SK-N-SH (cell line): ENCODE measurements at regions not wholly inside any gene's neighbourhood (a gene's known extent, or its start where the extent isn't known, plus 50 kb on each side); places are given as distances from the start of the nearest gene placed in this dataset.

Experiments used
- CTCF ChIA-PET: fragments of 300-600, 350-600 bp; formaldehyde crosslinking; extraction: SDS; loops from one replicate; lab custom pipeline; 2021; lab: Yijun Ruan, JAX
- POLR2A ChIA-PET: fragments of 350-600 bp; sonication (Branson Sonifier 250); formaldehyde crosslinking; extraction: SDS; loops from one replicate; lab custom pipeline; 2020; ENCODE audit warnings: antibody characterized with exemption, inconsistent platforms; lab: Yijun Ruan, JAX
- DNase-seq: peaks from one replicate; pipeline ENCODE4 v3.0.0; 2012
- H2AFZ ChIP-seq: fragments of 200-600 bp; sonication (generic); 2 replicates; pipeline ENCODE4 v1.8.1; 2016; ENCODE audit warnings: antibody characterized with exemption, mild to moderate bottlenecking, low read depth
- H3F3A ChIP-seq: fragments of 200-600 bp; sonication (generic); replicated peaks from 2 replicates; pipeline ENCODE3; 2016; ENCODE audit warnings: antibody characterized with exemption, mild to moderate bottlenecking; ENCODE audit not compliant: insufficient read depth
- H3K27ac ChIP-seq, 2 experiments: fragments of 200-500 bp in 1 of 2; fragments of 200-600 bp in 1 of 2; sonication (Bioruptor generic) in 1 of 2; sonication (generic), shearing (Covaris generic) in 1 of 2; 2 replicates each; pipeline versions ENCODE4 v1.5.1 to v1.6.1; 2014 to 2016; ENCODE audit warnings: low read depth in 2 of 2, inconsistent platforms in 1 of 2, low read length in 1 of 2, mild to moderate bottlenecking in 1 of 2, mixed read lengths in 1 of 2
- H3K27me3 ChIP-seq: fragments of 200-600 bp; sonication (generic), shearing (Covaris generic); 2 replicates; pipeline ENCODE4 v1.6.1; 2016; ENCODE audit warnings: mixed run types; ENCODE audit not compliant: insufficient read depth
- H3K36me3 ChIP-seq, 2 experiments: fragments of 200-500 bp in 1 of 2; fragments of 200-600 bp in 1 of 2; sonication (Bioruptor generic) in 1 of 2; sonication (generic) in 1 of 2; replicated peaks in 1 of 2; 2 replicates each; pipeline versions ENCODE3 to v1.5.1; 2014 to 2016; ENCODE audit warnings: low read length in 1 of 2, mild to moderate bottlenecking in 1 of 2; ENCODE audit not compliant: insufficient read depth in 2 of 2, control insufficient read depth in 1 of 2
- H3K4me1 ChIP-seq, 2 experiments: fragments of 200-500 bp in 1 of 2; fragments of 200-600 bp in 1 of 2; sonication (Bioruptor generic) in 1 of 2; sonication (generic), shearing (Covaris generic) in 1 of 2; 2 replicates each; pipeline versions ENCODE4 v1.5.1 to v1.6.1; 2014 to 2016; ENCODE audit warnings: low read depth in 1 of 2, low read length in 1 of 2, mixed run types in 1 of 2; ENCODE audit not compliant: insufficient read depth in 2 of 2, control insufficient read depth in 1 of 2
- H3K4me2 ChIP-seq: fragments of 200-600 bp; sonication (generic), shearing (Covaris generic); 2 replicates; pipeline ENCODE4 v1.6.1; 2017; ENCODE audit warnings: mixed run types
- H3K4me3 ChIP-seq, 2 experiments: fragments of 200-500 bp in 1 of 2; fragments of 200-600 bp in 1 of 2; sonication (Bioruptor generic) in 1 of 2; sonication (generic), shearing (Covaris generic) in 1 of 2; 2 replicates each; pipeline versions ENCODE4 v1.5.1 to v1.8.1; 2014 to 2016; ENCODE audit warnings: low read depth in 2 of 2, inconsistent platforms in 1 of 2, low read length in 1 of 2, mild to moderate bottlenecking in 1 of 2, mixed read lengths in 1 of 2, moderate library complexity in 1 of 2
- H3K79me2 ChIP-seq: fragments of 200-600 bp; sonication (generic); 2 replicates; pipeline ENCODE4 v1.8.1; 2017; ENCODE audit warnings: mild to moderate bottlenecking; ENCODE audit not compliant: insufficient read depth
- H3K9ac ChIP-seq: fragments of 200-600 bp; sonication (generic); 2 replicates; pipeline ENCODE4 v1.6.1; 2017; ENCODE audit warnings: mixed run types
- H3K9me2 ChIP-seq: fragments of 200-600 bp; sonication (generic); 2 replicates; pipeline ENCODE4 v1.6.1; 2017; ENCODE audit warnings: mixed run types
- H3K9me3 ChIP-seq: fragments of 200-600 bp; sonication (generic); 2 replicates; pipeline ENCODE4 v1.6.1; 2017; ENCODE audit warnings: mixed run types, mild to moderate bottlenecking, moderate library complexity
- H4K20me1 ChIP-seq: fragments of 200-600 bp; sonication (generic); 2 replicates; pipeline ENCODE4 v1.6.1; 2017; ENCODE audit warnings: mild to moderate bottlenecking, mixed run types; ENCODE audit not compliant: insufficient read depth
- CTCF ChIP-seq: fragments of 200-600 bp; sonication (generic); IDR thresholded peaks from 2 replicates; pipeline ENCODE4 v1.6.1; 2017; ENCODE audit warnings: antibody characterized with exemption, mild to moderate bottlenecking, moderate library complexity
- ELF1 ChIP-seq: IDR thresholded peaks from 2 replicates; pipeline ENCODE4 v1.4.0; 2012
- FOXJ3 ChIP-seq: sonication (generic); formaldehyde crosslinking; IDR thresholded peaks from 2 replicates; pipeline ENCODE4 v1.5.1; 2020; ENCODE audit warnings: mild to moderate bottlenecking, missing genetic modification reagents
- FOXM1 ChIP-seq: IDR thresholded peaks from 2 replicates; pipeline ENCODE4 v1.4.0; 2012; ENCODE audit warnings: low read depth, mild to moderate bottlenecking
- IRF3 ChIP-seq: fragments of 150-350 bp; IDR thresholded peaks from 2 replicates; pipeline ENCODE4 v1.6.1; 2016; ENCODE audit warnings: mild to moderate bottlenecking, low read depth, low read length
- JUND ChIP-seq: IDR thresholded peaks from 2 replicates; pipeline ENCODE4 v1.4.0; 2012
- MXI1 ChIP-seq: IDR thresholded peaks from 2 replicates; pipeline ENCODE4 v1.6.1; 2012; ENCODE audit warnings: mild to moderate bottlenecking, low read depth, low read length, improper control_type of control experiment
- RAD21 ChIP-seq: IDR thresholded peaks from 2 replicates; pipeline ENCODE4 v1.6.1; 2012; ENCODE audit warnings: mild to moderate bottlenecking, low read length
- RCOR1 ChIP-seq: fragments of 150-350 bp; IDR thresholded peaks from 2 replicates; pipeline ENCODE4 v1.6.1; 2017; ENCODE audit warnings: antibody characterized with exemption, low read length
- REST ChIP-seq: IDR thresholded peaks from 2 replicates; pipeline ENCODE4 v1.6.1; 2012; ENCODE audit warnings: mild to moderate bottlenecking, low read depth, low read length, moderate library complexity
- RXRA ChIP-seq: IDR thresholded peaks from 2 replicates; pipeline ENCODE4 v1.4.0; 2012; ENCODE audit warnings: low read depth, mild to moderate bottlenecking, borderline replicate concordance
- SIN3A ChIP-seq: IDR thresholded peaks from 2 replicates; pipeline ENCODE4 v1.6.1; 2012; ENCODE audit warnings: low read depth, mild to moderate bottlenecking, low read length, moderate library complexity, borderline replicate concordance
- TAF1 ChIP-seq: IDR thresholded peaks from 2 replicates; pipeline ENCODE4 v1.6.1; 2012; ENCODE audit warnings: low read depth, mild to moderate bottlenecking, low read length, moderate library complexity, borderline replicate concordance
- TCF12 ChIP-seq: IDR thresholded peaks from 2 replicates; pipeline ENCODE4 v1.4.0; 2012
- TEAD4 ChIP-seq: IDR thresholded peaks from 2 replicates; pipeline ENCODE4 v1.4.0; 2012; ENCODE audit warnings: mild to moderate bottlenecking, borderline replicate concordance; ENCODE audit not compliant: insufficient read depth
- USF1 ChIP-seq: IDR thresholded peaks from 2 replicates; pipeline ENCODE4 v1.4.0; 2012; ENCODE audit warnings: low read depth, borderline replicate concordance
- YY1 ChIP-seq: IDR thresholded peaks from 2 replicates; pipeline ENCODE4 v1.4.0; 2012; ENCODE audit warnings: low read depth, mild to moderate bottlenecking
- WGBS: methylation state at CpG from one replicate; pipeline ENCODE4 v1.1.6; 2017; ENCODE audit warnings: low lambda C conversion rate; 5-methylcytosine and 5-hydroxymethylcytosine counted together

- DNase-seq, result no peak
- CTCF ChIA-PET, result no interaction called here
- WGBS, result 3% methylated on average over 2 of the region's 2 CpGs
These were observed 540.3 kb downstream of the PYDC2 start for GRCh38 chr3:192001218-192001617.

More at GRCh38 chr3:192001218-192001617, 540.3 kb downstream of the PYDC2 start:
- no peaks in the 10 kb centered on the region for H3K4me1 ChIP-seq
- H3K27me3 ChIP-seq, result no peaks in the 10 kb centered on the region
- H3F3A ChIP-seq, result no peaks in the 10 kb centered on the region
- H3K4me3 ChIP-seq, result no peak overlapping the region
- no peak overlapping the region for H2AFZ ChIP-seq
- POLR2A ChIA-PET, result no interaction called here
- no peak overlapping the region for H3K9ac ChIP-seq
- H3K4me2 ChIP-seq, result no peak overlapping the region
- TF ChIP-seq SIN3A (no peak), ELF1 (no peak), TAF1 (no peak), YY1 (no peak), USF1 (no peak), RCOR1 (no peak), FOXJ3 (CRISPR knock-in tag) (no peak), CTCF (no peak), RXRA (no peak), JUND (no peak), FOXM1 (no peak), REST (no peak), TCF12 (no peak), TEAD4 (no peak), MXI1 (no peak), IRF3 (no peak), RAD21 (no peak)
- no peaks in the 10 kb centered on the region for H4K20me1 ChIP-seq
- no peaks in the 10 kb centered on the region for H3K79me2 ChIP-seq
- no peak overlapping the region for H3K27ac ChIP-seq
- H3K9me3 ChIP-seq, result no peaks in the 10 kb centered on the region
- H3K9me2 ChIP-seq, result no peaks in the 10 kb centered on the region
- H3K36me3 ChIP-seq, result no peaks in the 10 kb centered on the region
